Peyer's patch (tissue), 4 donors: ENCODE measurements at regions not wholly inside any gene's neighbourhood (a gene's known extent, or its start where the extent isn't known, plus 50 kb on each side); places are given as distances from the start of the nearest gene placed in this dataset.

Experiments used
- DNase-seq, 3 donors: peaks; one replicate each; pipeline ENCODE4 v3.0.0-alpha.2; 2017 to 2019
- H3K27ac ChIP-seq, 4 donors: fragments of 200-600 bp; sonication (generic); one replicate each; pipeline ENCODE4 v1.5.1; 2016 to 2019
- H3K27me3 ChIP-seq, 2 donors: fragments of 200-600 bp; sonication (generic); one replicate each; pipeline ENCODE4 v1.5.1; 2019
- H3K36me3 ChIP-seq, 3 donors: fragments of 200-600 bp; sonication (generic); one replicate each; pipeline ENCODE4 v1.5.1; 2016 to 2019
- H3K4me1 ChIP-seq, 4 donors: fragments of 200-600 bp; sonication (generic); one replicate each; pipeline ENCODE4 v1.5.1; 2016 to 2019
- H3K4me3 ChIP-seq, 4 donors: fragments of 200-600 bp; sonication (generic); 1 replicate in 3 of 4; 2 replicates in 1 of 4; pipeline ENCODE4 v1.5.1; 2016 to 2019; ENCODE audit warnings: mild to moderate bottlenecking in 1 of 4
- H3K9me3 ChIP-seq, 4 donors: fragments of 200-600 bp; sonication (generic); one replicate each; pipeline ENCODE4 v1.5.1; 2016 to 2019; ENCODE audit warnings: mild to moderate bottlenecking in 1 of 4
- CTCF ChIP-seq, 6 experiments: fragments of 450-650 bp in 4 of 6; fragments of 200-600 bp in 2 of 6; sonication (generic) in 1 of 6; IDR thresholded peaks; one replicate each; pipeline ENCODE4 v1.5.1; 2017 to 2019; ENCODE audit warnings: antibody characterized with exemption in 6 of 6, mild to moderate bottlenecking in 3 of 6, moderate library complexity in 1 of 6
- POLR2A ChIP-seq, 2 donors: fragments of 450-650 bp; IDR thresholded peaks; one replicate each; pipeline ENCODE4 v1.5.1; 2017; ENCODE audit warnings: antibody characterized with exemption in 2 of 2, mild to moderate bottlenecking in 2 of 2, moderate library complexity in 2 of 2

GRCh38 chr14:25117342-25117741 lies 67.4 kb upstream of the STXBP6 start:
- Histone ChIP-seq H3K9me3 (no peaks in the 10 kb centered on the region), H3K4me3 (no peak overlapping the region), H3K27me3 (no peaks in the 10 kb centered on the region), H3K36me3 (no peaks in the 10 kb centered on the region), H3K27ac (no peak overlapping the region), H3K4me1 (no peaks in the 10 kb centered on the region)
- DNase-seq, result no peak
- no peak for TF ChIP-seq POLR2A (IDR thresholded peaks at IDR 0.05)
- TF ChIP-seq CTCF (IDR thresholded peaks at IDR 0.05), result no peak

GRCh38 chr14:25116607-25117006 lies 66.7 kb upstream of the STXBP6 start:
- TF ChIP-seq POLR2A (IDR thresholded peaks at IDR 0.05) (no peak), CTCF (IDR thresholded peaks at IDR 0.05) (no peak)
- H3K27ac ChIP-seq, result no peak overlapping the region
- no peaks in the 10 kb centered on the region for H3K36me3 ChIP-seq
- DNase-seq, result no peak
- no peaks in the 10 kb centered on the region for H3K4me1 ChIP-seq
- no peak overlapping the region for H3K4me3 ChIP-seq
- H3K27me3 ChIP-seq, result no peaks in the 10 kb centered on the region
- no peaks in the 10 kb centered on the region for H3K9me3 ChIP-seq

GRCh38 chr14:25113394-25113793 lies 63.4 kb upstream of the STXBP6 start:
- TF ChIP-seq CTCF (IDR thresholded peaks at IDR 0.05) (no peak), POLR2A (IDR thresholded peaks at IDR 0.05) (no peak)
- no peak for DNase-seq

GRCh38 chr14:25111061-25111601 lies 61.2 kb upstream of the STXBP6 start:
- H3K27me3 ChIP-seq, result no peaks in the 10 kb centered on the region
- H3K27ac ChIP-seq, result peak overlapping the region in 3 of 4 donors; percentile 5 to 18 (median 9)

More at GRCh38 chr14:25113394-25113793, 63.4 kb upstream of the STXBP6 start:
- no peaks in the 10 kb centered on the region for H3K36me3 ChIP-seq
- H3K9me3 ChIP-seq, result no peaks in the 10 kb centered on the region
- no peaks in the 10 kb centered on the region for H3K4me1 ChIP-seq
- no peak overlapping the region for H3K4me3 ChIP-seq
- no peaks in the 10 kb centered on the region for H3K27me3 ChIP-seq
- no peak overlapping the region for H3K27ac ChIP-seq

GRCh38 chr14:25110106-25110505 lies 60.2 kb upstream of the STXBP6 start:
- H3K27me3 ChIP-seq, result no peaks in the 10 kb centered on the region
- H3K4me3 ChIP-seq, result no peak overlapping the region
- no peaks in the 10 kb centered on the region for H3K36me3 ChIP-seq
- H3K4me1 ChIP-seq, result no peaks in the 10 kb centered on the region
- TF ChIP-seq CTCF (IDR thresholded peaks at IDR 0.05) (no peak), POLR2A (IDR thresholded peaks at IDR 0.05) (no peak)
- H3K27ac ChIP-seq, result no peak overlapping the region
- no peaks in the 10 kb centered on the region for H3K9me3 ChIP-seq
- no peak for DNase-seq

More at GRCh38 chr14:25111061-25111601, 61.2 kb upstream of the STXBP6 start:
- DNase-seq, result no peak
- H3K9me3 ChIP-seq, result no peaks in the 10 kb centered on the region
- H3K4me3 ChIP-seq, result no peak overlapping the region
- TF ChIP-seq POLR2A (IDR thresholded peaks at IDR 0.05), result no peak
- TF ChIP-seq CTCF (IDR thresholded peaks at IDR 0.05), result no peak
- H3K4me1 ChIP-seq, result no peaks in the 10 kb centered on the region
- no peaks in the 10 kb centered on the region for H3K36me3 ChIP-seq

GRCh38 chr14:25108959-25109358 lies 59.0 kb upstream of the STXBP6 start:
- Histone ChIP-seq H3K4me1 (no peaks in the 10 kb centered on the region), H3K36me3 (no peaks in the 10 kb centered on the region), H3K27me3 (no peaks in the 10 kb centered on the region), H3K27ac (no peak overlapping the region), H3K9me3 (no peaks in the 10 kb centered on the region), H3K4me3 (no peak overlapping the region)
- peak in 1 of 3 donors; percentile 65 for DNase-seq
- no peak for TF ChIP-seq CTCF (IDR thresholded peaks at IDR 0.05)
- no peak for TF ChIP-seq POLR2A (IDR thresholded peaks at IDR 0.05)
